PC-3 (cell line): ENCODE measurements at regions not wholly inside any gene's neighbourhood (a gene's known extent, or its start where the extent isn't known, plus 50 kb on each side); places are given as distances from the start of the nearest gene placed in this dataset.

Source experiments
- EZH2 ChIP-seq: fragments of 300-600 bp; sonication (generic); IDR thresholded peaks from one replicate; pipeline ENCODE4 v1.6.1; 2017; ENCODE audit warnings: antibody characterized with exemption, mild to moderate bottlenecking, low read length; ENCODE audit not compliant: unreplicated experiment
- EZH2phosphoT487 ChIP-seq: fragments of 300-600 bp; sonication (generic); IDR thresholded peaks from 2 replicates; pipeline ENCODE4 v1.6.1; 2018; ENCODE audit warnings: mild to moderate bottlenecking, antibody characterized with exemption, low read length, borderline replicate concordance
- TF ChIP-seq, protein P1 (sequence below): fragments of 300-600 bp; sonication (generic); conservative IDR thresholded peaks from 2 replicates; pipeline ENCODE4 v1.5.1; 2017; ENCODE audit warnings: antibody characterized with exemption, low read depth, mild to moderate bottlenecking, low read length

DNA sequence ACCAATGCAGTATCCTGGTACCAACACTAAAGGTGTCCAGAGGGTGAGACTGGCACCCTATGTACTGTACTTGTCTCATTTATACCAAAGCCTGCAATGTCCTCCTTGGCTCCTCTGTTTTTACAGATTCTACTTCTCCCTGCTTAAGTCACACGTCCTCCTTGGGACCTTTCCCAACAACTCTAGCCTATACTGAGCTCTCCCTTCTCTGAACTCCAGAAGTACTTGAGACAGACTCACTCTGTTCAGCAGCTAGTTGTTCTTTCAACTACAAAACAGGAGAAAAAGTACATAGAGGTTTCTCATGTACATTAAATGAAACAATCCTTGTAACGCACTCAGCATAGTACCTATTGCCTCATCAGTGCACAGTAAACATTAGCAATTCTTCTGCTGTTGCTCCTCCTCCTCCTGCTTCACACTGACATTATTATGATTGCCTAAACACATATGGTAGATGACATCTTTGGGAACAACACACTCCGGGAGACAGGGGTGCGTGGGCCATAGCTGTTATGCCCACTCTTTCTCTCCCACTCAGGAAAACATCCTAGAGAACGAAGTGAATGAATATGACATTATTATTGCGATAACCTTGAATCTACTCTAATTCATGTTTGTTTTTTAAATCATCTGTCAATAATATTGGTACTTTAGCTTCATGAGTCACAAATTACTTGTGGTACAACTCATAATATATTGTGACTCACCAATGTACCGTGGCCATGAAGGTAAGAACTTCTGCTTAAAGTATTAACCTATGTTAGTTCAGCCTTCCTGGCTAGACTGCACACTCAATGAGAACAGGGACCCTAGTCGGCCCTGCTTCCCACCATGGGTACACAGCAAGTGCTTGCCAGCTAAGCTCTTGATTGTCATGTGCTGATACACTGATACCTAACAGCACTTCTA is 180.3 kb upstream of the ADRA1B start:
- no peak for TF ChIP-seq EZH2
- TF ChIP-seq, protein P1, sequence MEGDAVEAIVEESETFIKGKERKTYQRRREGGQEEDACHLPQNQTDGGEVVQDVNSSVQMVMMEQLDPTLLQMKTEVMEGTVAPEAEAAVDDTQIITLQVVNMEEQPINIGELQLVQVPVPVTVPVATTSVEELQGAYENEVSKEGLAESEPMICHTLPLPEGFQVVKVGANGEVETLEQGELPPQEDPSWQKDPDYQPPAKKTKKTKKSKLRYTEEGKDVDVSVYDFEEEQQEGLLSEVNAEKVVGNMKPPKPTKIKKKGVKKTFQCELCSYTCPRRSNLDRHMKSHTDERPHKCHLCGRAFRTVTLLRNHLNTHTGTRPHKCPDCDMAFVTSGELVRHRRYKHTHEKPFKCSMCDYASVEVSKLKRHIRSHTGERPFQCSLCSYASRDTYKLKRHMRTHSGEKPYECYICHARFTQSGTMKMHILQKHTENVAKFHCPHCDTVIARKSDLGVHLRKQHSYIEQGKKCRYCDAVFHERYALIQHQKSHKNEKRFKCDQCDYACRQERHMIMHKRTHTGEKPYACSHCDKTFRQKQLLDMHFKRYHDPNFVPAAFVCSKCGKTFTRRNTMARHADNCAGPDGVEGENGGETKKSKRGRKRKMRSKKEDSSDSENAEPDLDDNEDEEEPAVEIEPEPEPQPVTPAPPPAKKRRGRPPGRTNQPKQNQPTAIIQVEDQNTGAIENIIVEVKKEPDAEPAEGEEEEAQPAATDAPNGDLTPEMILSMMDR, result no peak
- no peak for TF ChIP-seq EZH2phosphoT487
